HG02938 (cell line): ENCODE measurements at regions not wholly inside any gene's neighbourhood (a gene's known extent, or its start where the extent isn't known, plus 50 kb on each side); places are given as distances from the start of the nearest gene placed in this dataset.

Experiments
- ATAC-seq: cut with Tn5 transposase; IDR thresholded peaks from one replicate; pipeline ENCODE4 v1.9.1; 2021; ENCODE audit warnings: mild to moderate bottlenecking, moderate library complexity; ENCODE audit not compliant: unreplicated experiment

DNA sequence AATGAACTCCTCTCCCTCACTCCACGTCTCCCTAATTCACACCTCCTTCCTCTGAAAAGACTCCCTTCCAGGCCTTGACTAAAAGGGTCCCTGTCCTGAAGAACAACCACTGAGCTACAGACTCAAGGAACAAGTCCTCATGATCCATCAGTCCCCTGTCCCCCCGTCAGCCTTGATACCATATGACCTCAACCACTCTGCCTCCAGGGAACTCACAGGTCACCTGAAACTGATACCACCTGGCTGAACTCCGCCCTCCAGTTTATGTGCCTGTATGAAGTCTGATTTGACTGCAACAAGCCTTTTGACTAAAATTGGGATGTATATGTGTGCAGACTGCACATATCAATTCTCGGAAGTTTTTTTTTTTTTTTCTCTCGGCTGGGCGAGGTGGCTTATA, 88.7 kb downstream of the UGCG start:
- peak; percentile 46 for ATAC-seq

GRCh38 chr9:111986035-111986556, 89.5 kb downstream of the UGCG start:
- no peak for ATAC-seq
